ENCODE measurements at regions not wholly inside any gene's neighbourhood (a gene's known extent, or its start where the extent isn't known, plus 50 kb on each side); places are given as distances from the start of the nearest gene placed in this dataset.

- Histone ChIP-seq H2AFZ (ENCODE audit: control insufficient read depth, low read length) (no peak overlapping the region), H3K79me2 (ENCODE audit: control insufficient read depth, insufficient read depth, low read length) (no peaks in the 10 kb centered on the region), H3K4me1 (ENCODE audit: control insufficient read depth, extremely low read depth, insufficient read depth, low read length) (no peaks in the 10 kb centered on the region), H3K27me3 (ENCODE audit: control insufficient read depth, extremely low read depth, insufficient read depth, low read length) (no peaks in the 10 kb centered on the region), H3K9ac (ENCODE audit: control insufficient read depth, extremely low read depth, insufficient read depth, low read length) (no peak overlapping the region), H4K20me1 (ENCODE audit: control insufficient read depth, extremely low read depth, insufficient read depth, low read length) (no peaks in the 10 kb centered on the region), H3K36me3 (ENCODE audit: control insufficient read depth in 2 of 2, extremely low read depth in 1 of 2, insufficient read depth in 2 of 2, low read length in 2 of 2) (no peaks in the 10 kb centered on the region), H3K27ac (ENCODE audit: control insufficient read depth, insufficient read depth, low read length) (no peak overlapping the region), H3K4me3 (ENCODE audit: control insufficient read depth in 2 of 3, extremely low read depth in 1 of 3, insufficient read depth in 2 of 3, low read depth in 1 of 3, low read length in 3 of 3) (no peak overlapping the region), H3K4me2 (ENCODE audit: control insufficient read depth, extremely low read depth, insufficient read depth, low read depth, low read length) (no peak overlapping the region), H3K9me3 (ENCODE audit: control insufficient read depth, low read depth, low read length) (peaks cover 2% of the 10 kb centered on the region), H3K9me1 (ENCODE audit: control insufficient read depth, extremely low read depth, insufficient read depth, low read length) (no peaks in the 10 kb centered on the region)
- DNase-seq (ENCODE audit: low read depth, low spot score) (no peak), FAIRE-seq (peak; percentile 5)
- dilution Hi-C loops (cut with MboI; ENCODE audit: extremely low pct_ligation_motif_present, low sequenced_read_pairs), result no loop called here
- TF ChIP-seq EZH2 (IDR thresholded peaks at IDR 0.05; ENCODE audit: low read length) (no peak), CTCF (optimal IDR thresholded peaks at IDR 0.05 in 1 of 3, IDR thresholded peaks at IDR 0.05 in 1 of 3, conservative IDR thresholded peaks at IDR 0.05 in 1 of 3; ENCODE audit: extremely low read depth in 1 of 3, insufficient read depth in 2 of 3, low read length in 3 of 3) (peak in 2 of 3 experiments; percentile 9 to 57)
These were observed 233.3 kb upstream of the PPFIA2 start for GRCh38 chr12:81992461-81992860.

GRCh38 chr12:81991868-81992267, 232.7 kb upstream of the PPFIA2 start:
- no peak for FAIRE-seq
- Histone ChIP-seq H3K9me3 (ENCODE audit: control insufficient read depth, low read depth, low read length) (no peaks in the 10 kb centered on the region), H3K4me2 (ENCODE audit: control insufficient read depth, extremely low read depth, insufficient read depth, low read depth, low read length) (no peak overlapping the region), H3K27me3 (ENCODE audit: control insufficient read depth, extremely low read depth, insufficient read depth, low read length) (no peaks in the 10 kb centered on the region), H3K4me3 (ENCODE audit: control insufficient read depth in 2 of 3, extremely low read depth in 1 of 3, insufficient read depth in 2 of 3, low read depth in 1 of 3, low read length in 3 of 3) (no peak overlapping the region), H2AFZ (ENCODE audit: control insufficient read depth, low read length) (no peak overlapping the region), H3K9me1 (ENCODE audit: control insufficient read depth, extremely low read depth, insufficient read depth, low read length) (no peaks in the 10 kb centered on the region), H3K27ac (ENCODE audit: control insufficient read depth, insufficient read depth, low read length) (no peak overlapping the region), H3K4me1 (ENCODE audit: control insufficient read depth, extremely low read depth, insufficient read depth, low read length) (no peaks in the 10 kb centered on the region), H4K20me1 (ENCODE audit: control insufficient read depth, extremely low read depth, insufficient read depth, low read length) (no peaks in the 10 kb centered on the region), H3K9ac (ENCODE audit: control insufficient read depth, extremely low read depth, insufficient read depth, low read length) (no peak overlapping the region), H3K36me3 (ENCODE audit: control insufficient read depth in 2 of 2, extremely low read depth in 1 of 2, insufficient read depth in 2 of 2, low read length in 2 of 2) (no peaks in the 10 kb centered on the region), H3K79me2 (ENCODE audit: control insufficient read depth, insufficient read depth, low read length) (no peaks in the 10 kb centered on the region)
- DNase-seq (ENCODE audit: low read depth, low spot score), result no peak
- dilution Hi-C loops (cut with MboI; ENCODE audit: extremely low pct_ligation_motif_present, low sequenced_read_pairs), result no loop called here
- TF ChIP-seq EZH2 (IDR thresholded peaks at IDR 0.05; ENCODE audit: low read length), result no peak
- no peak for TF ChIP-seq CTCF (optimal IDR thresholded peaks at IDR 0.05 in 1 of 3, IDR thresholded peaks at IDR 0.05 in 1 of 3, conservative IDR thresholded peaks at IDR 0.05 in 1 of 3; ENCODE audit: extremely low read depth in 1 of 3, insufficient read depth in 2 of 3, low read length in 3 of 3)
